Suprapubic skin (tissue), 4 donors: ENCODE measurements at regions not wholly inside any gene's neighbourhood (a gene's known extent, or its start where the extent isn't known, plus 50 kb on each side); places are given as distances from the start of the nearest gene placed in this dataset.
"Not testable (repeated sequence)": the region's sequence is repeated elsewhere in the genome, so short reads cannot be mapped to it uniquely, and the experiment has no call there.

Experiments
- DNase-seq, 2 donors: peaks; one replicate each; pipeline ENCODE4 v3.0.0-alpha.2; 2019; ENCODE audit warnings: low spot score in 2 of 2
- H3K27ac ChIP-seq: fragments of 200-600 bp; sonication (generic); one replicate; pipeline ENCODE4 v1.5.1; 2019
- H3K27me3 ChIP-seq: fragments of 200-600 bp; sonication (generic); one replicate; pipeline ENCODE4 v1.5.1; 2019
- H3K36me3 ChIP-seq: fragments of 200-600 bp; sonication (generic); one replicate; pipeline ENCODE4 v1.5.1; 2019
- H3K4me1 ChIP-seq: fragments of 200-600 bp; sonication (generic); one replicate; pipeline ENCODE4 v1.5.1; 2019
- H3K4me3 ChIP-seq: fragments of 200-600 bp; sonication (generic); one replicate; pipeline ENCODE4 v1.5.1; 2019; ENCODE audit warnings: mild to moderate bottlenecking
- H3K9me3 ChIP-seq: fragments of 200-600 bp; sonication (generic); one replicate; pipeline ENCODE4 v1.5.1; 2019
- EP300 ChIP-seq: sonication (generic); formaldehyde crosslinking; IDR thresholded peaks from one replicate; pipeline ENCODE4 v1.6.1; 2017; ENCODE audit warnings: antibody characterized with exemption
- POLR2A ChIP-seq, 2 donors: fragments of 450-650 bp; IDR thresholded peaks; one replicate each; pipeline ENCODE4 v1.6.1; 2017; ENCODE audit warnings: antibody characterized with exemption in 2 of 2, mild to moderate bottlenecking in 2 of 2, moderate library complexity in 2 of 2
- POLR2AphosphoS5 ChIP-seq, 3 donors: sonication (generic); formaldehyde crosslinking; IDR thresholded peaks; one replicate each; pipeline ENCODE4 v1.6.1; 2017; ENCODE audit warnings: antibody characterized with exemption in 3 of 3
- WGBS: methylation state at CpG from one replicate; pipeline ENCODE4 v1.1.5; 2018; 5-methylcytosine and 5-hydroxymethylcytosine counted together
- TF ChIP-seq, protein P1 (sequence below), 2 donors: fragments of 200-600 bp in 1 of 2; fragments of 450-650 bp in 1 of 2; sonication (generic) in 1 of 2; IDR thresholded peaks; one replicate each; pipeline ENCODE4 v1.5.1; 2016 to 2019; ENCODE audit warnings: antibody characterized with exemption in 2 of 2, mild to moderate bottlenecking in 1 of 2, moderate library complexity in 1 of 2

DNA sequence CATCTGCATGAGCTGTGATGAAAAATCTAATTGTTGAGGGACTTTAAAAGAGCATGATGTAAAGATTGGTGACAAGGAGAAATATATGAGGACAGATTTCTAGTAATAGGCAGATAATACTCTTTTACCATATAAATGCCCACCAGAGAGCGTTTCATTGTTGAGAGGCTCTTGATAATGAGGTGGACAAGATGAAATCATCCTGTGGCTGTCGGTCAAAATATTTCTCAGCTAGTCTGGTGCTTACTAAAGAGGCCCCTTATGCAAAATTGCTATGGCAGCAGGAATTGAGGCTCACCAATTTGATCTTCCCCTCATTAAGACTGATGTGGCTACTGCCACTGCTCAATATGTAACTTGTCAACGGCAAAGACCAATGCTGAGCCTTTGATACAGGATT, 225.0 kb upstream of the RASGRP1 start:
- Histone ChIP-seq H3K9me3 (no peaks in the 10 kb centered on the region), H3K27ac (no peak overlapping the region), H3K36me3 (no peaks in the 10 kb centered on the region), H3K27me3 (no peaks in the 10 kb centered on the region), H3K4me3 (no peak overlapping the region), H3K4me1 (no peaks in the 10 kb centered on the region)
- no peak for TF ChIP-seq POLR2A (IDR thresholded peaks at IDR 0.05)
- TF ChIP-seq, protein P1, sequence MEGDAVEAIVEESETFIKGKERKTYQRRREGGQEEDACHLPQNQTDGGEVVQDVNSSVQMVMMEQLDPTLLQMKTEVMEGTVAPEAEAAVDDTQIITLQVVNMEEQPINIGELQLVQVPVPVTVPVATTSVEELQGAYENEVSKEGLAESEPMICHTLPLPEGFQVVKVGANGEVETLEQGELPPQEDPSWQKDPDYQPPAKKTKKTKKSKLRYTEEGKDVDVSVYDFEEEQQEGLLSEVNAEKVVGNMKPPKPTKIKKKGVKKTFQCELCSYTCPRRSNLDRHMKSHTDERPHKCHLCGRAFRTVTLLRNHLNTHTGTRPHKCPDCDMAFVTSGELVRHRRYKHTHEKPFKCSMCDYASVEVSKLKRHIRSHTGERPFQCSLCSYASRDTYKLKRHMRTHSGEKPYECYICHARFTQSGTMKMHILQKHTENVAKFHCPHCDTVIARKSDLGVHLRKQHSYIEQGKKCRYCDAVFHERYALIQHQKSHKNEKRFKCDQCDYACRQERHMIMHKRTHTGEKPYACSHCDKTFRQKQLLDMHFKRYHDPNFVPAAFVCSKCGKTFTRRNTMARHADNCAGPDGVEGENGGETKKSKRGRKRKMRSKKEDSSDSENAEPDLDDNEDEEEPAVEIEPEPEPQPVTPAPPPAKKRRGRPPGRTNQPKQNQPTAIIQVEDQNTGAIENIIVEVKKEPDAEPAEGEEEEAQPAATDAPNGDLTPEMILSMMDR (IDR thresholded peaks at IDR 0.05) = no peak
- no peak for TF ChIP-seq EP300
- no peak for TF ChIP-seq POLR2AphosphoS5 (IDR thresholded peaks at IDR 0.05)
- WGBS = 83% methylated on average over 3 of the region's 3 CpGs
- DNase-seq = no peak

- no peaks in the 10 kb centered on the region for H3K4me1 ChIP-seq
- no peak for TF ChIP-seq POLR2A (IDR thresholded peaks at IDR 0.05)
- no peak for TF ChIP-seq EP300
- no peak for TF ChIP-seq POLR2AphosphoS5 (IDR thresholded peaks at IDR 0.05)
- TF ChIP-seq, protein P1 (IDR thresholded peaks at IDR 0.05) = no peak
- H3K27me3 ChIP-seq = no peaks in the 10 kb centered on the region
- no peaks in the 10 kb centered on the region for H3K36me3 ChIP-seq
- H3K27ac ChIP-seq = no peak overlapping the region
- DNase-seq = no peak
- H3K9me3 ChIP-seq = no peaks in the 10 kb centered on the region
- no peak overlapping the region for H3K4me3 ChIP-seq
- 54% methylated on average over 4 of the region's 4 CpGs for WGBS
These were observed 228.7 kb upstream of the RASGRP1 start for GRCh38 chr15:38793206-38793810.

- H3K4me3 ChIP-seq = no peak overlapping the region
- no peak overlapping the region for H3K27ac ChIP-seq
- H3K9me3 ChIP-seq = no peaks in the 10 kb centered on the region
- TF ChIP-seq EP300 (no peak), POLR2AphosphoS5 (IDR thresholded peaks at IDR 0.05) (no peak), POLR2A (IDR thresholded peaks at IDR 0.05) (no peak)
- TF ChIP-seq, protein P1 (IDR thresholded peaks at IDR 0.05) = no peak
- H3K4me1 ChIP-seq = no peaks in the 10 kb centered on the region
- WGBS = 50% methylated on average over 3 of the region's 3 CpGs
- no peaks in the 10 kb centered on the region for H3K27me3 ChIP-seq
- DNase-seq = no peak
- H3K36me3 ChIP-seq = no peaks in the 10 kb centered on the region
These were observed 231.0 kb upstream of the RASGRP1 start for GRCh38 chr15:38795471-38796245.

DNA sequence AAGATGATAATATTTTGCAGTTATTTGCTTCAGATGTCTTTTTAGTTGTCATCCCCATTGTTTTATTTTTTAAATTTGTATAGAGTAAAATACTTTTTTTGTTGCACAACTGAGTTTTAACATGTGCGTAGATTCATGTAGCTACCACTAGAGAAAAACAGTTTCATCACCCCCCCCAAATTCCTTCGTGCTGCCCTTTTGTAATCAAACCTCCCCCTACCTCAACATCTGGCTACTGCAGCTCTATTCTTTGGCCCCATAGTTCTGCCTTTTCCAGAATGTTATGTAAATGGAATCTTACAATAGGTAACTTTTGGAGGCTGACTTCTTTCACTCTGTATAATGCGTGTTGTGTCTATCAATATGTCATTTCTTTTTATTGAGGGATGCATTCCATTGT, 232.0 kb upstream of the RASGRP1 start:
- Histone ChIP-seq H3K4me1 (no peaks in the 10 kb centered on the region), H3K9me3 (no peaks in the 10 kb centered on the region), H3K27ac (no peak overlapping the region), H3K4me3 (no peak overlapping the region), H3K36me3 (no peaks in the 10 kb centered on the region), H3K27me3 (no peaks in the 10 kb centered on the region)
- TF ChIP-seq EP300 (no peak), POLR2A (IDR thresholded peaks at IDR 0.05) (no peak), POLR2AphosphoS5 (IDR thresholded peaks at IDR 0.05) (no peak)
- TF ChIP-seq, protein P1 (IDR thresholded peaks at IDR 0.05) = no peak
- no peak for DNase-seq
- 79% methylated on average over 3 of the region's 3 CpGs for WGBS

DNA sequence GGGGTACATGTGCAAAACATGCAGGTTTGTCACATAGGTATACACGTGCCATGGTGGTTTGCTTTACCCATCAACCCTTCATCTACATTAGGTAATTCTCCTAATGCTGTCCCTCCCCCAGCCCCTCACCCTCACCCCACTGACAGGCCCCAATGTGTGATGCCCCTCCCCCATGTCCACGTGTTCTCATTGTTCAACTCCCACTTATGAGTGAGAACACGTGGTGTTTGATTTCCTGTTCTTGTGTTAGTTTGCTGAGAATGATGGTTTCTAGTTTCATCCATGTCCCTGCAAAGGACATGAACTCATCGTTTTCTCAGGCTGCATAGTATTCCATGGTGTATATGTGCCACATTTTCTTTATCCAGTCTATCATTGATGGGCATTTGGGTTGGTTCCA, 232.9 kb upstream of the RASGRP1 start:
- not testable (repeated sequence) for H3K4me3 ChIP-seq
- 83% methylated on average over 4 of the region's 4 CpGs for WGBS

DNA sequence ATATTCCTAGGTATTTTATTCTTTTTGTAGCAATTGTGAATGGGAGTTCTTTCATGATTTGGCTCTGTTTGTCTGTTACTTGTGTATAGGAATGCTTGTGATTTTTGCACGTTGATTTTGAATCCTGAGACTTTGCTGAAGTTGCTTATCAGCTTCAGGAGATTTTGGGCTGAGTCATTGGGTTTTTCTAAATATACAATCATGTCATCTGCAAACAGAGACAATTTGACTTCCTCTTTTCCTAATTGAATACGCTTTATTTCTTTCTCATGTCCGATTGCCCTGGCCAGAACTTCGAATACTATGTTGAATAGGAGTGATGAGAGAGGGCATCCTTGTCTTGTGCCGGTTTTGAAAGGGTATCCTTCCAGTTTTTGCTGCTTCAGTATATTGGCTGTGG, 234.6 kb upstream of the RASGRP1 start:
- WGBS = 85% methylated on average over 5 of the region's 5 CpGs

More for the DNA sequence above, 232.9 kb upstream of the RASGRP1 start:
- H3K27me3 ChIP-seq, H3K27ac ChIP-seq, H3K36me3 ChIP-seq, DNase-seq, H3K4me1 ChIP-seq, H3K9me3 ChIP-seq: not testable (repeated sequence)

More for the DNA sequence above, 234.6 kb upstream of the RASGRP1 start:
- not testable (repeated sequence) for H3K4me1 ChIP-seq, H3K4me3 ChIP-seq, H3K27me3 ChIP-seq, H3K9me3 ChIP-seq, DNase-seq, H3K36me3 ChIP-seq, H3K27ac ChIP-seq
